ENCODE measurements at regions not wholly inside any gene's neighbourhood (a gene's known extent, or its start where the extent isn't known, plus 50 kb on each side); places are given as distances from the start of the nearest gene placed in this dataset.
"Not testable (repeated sequence)": the region's sequence is repeated elsewhere in the genome, so short reads cannot be mapped to it uniquely, and the experiment has no call there.

- Histone ChIP-seq H3K27me3 (ENCODE audit: control insufficient read depth in 2 of 2, insufficient read depth in 1 of 2, low read length in 1 of 2) (no peaks in the 10 kb centered on the region), H3K9me3 (ENCODE audit: control insufficient read depth in 2 of 2, insufficient read depth in 1 of 2, low read length in 1 of 2) (no peaks in the 10 kb centered on the region), H3K4me3 (ENCODE audit: low read length in 2 of 2) (no peak overlapping the region), H3K4me1 (ENCODE audit: control insufficient read depth in 2 of 2, insufficient read depth in 2 of 2, low read length in 2 of 2) (no peaks in the 10 kb centered on the region), H3K36me3 (ENCODE audit: control insufficient read depth in 2 of 2, insufficient read depth in 2 of 2, low read length in 1 of 2) (no peaks in the 10 kb centered on the region), H3K27ac (ENCODE audit: low read depth in 1 of 2, low read length in 1 of 2) (no peak overlapping the region)
- DNase-seq (ENCODE audit: low read depth in 6 of 9, low spot score in 9 of 9), result no peak
Measured at GRCh38 chr2:104965900-104966299, 72.0 kb upstream of the MRPS9 start.

GRCh38 chr2:104969564-104969963 lies 68.3 kb upstream of the MRPS9 start:
- DNase-seq (ENCODE audit: low read depth in 6 of 9, low spot score in 9 of 9), result no peak
- Histone ChIP-seq H3K4me1 (ENCODE audit: control insufficient read depth in 2 of 2, insufficient read depth in 2 of 2, low read length in 2 of 2) (no peaks in the 10 kb centered on the region), H3K36me3 (ENCODE audit: control insufficient read depth in 2 of 2, insufficient read depth in 2 of 2, low read length in 1 of 2) (no peaks in the 10 kb centered on the region), H3K27ac (ENCODE audit: low read depth in 1 of 2, low read length in 1 of 2) (no peak overlapping the region), H3K27me3 (ENCODE audit: control insufficient read depth in 2 of 2, insufficient read depth in 1 of 2, low read length in 1 of 2) (no peaks in the 10 kb centered on the region), H3K9me3 (ENCODE audit: control insufficient read depth in 2 of 2, insufficient read depth in 1 of 2, low read length in 1 of 2) (no peaks in the 10 kb centered on the region), H3K4me3 (ENCODE audit: low read length in 2 of 2) (no peak overlapping the region)
- 19% methylated on average over 3 of the region's 3 CpGs for WGBS

GRCh38 chr2:104975371-104975770 lies 62.5 kb upstream of the MRPS9 start:
- no peaks in the 10 kb centered on the region for H3K27me3 ChIP-seq (ENCODE audit: control insufficient read depth in 2 of 2, insufficient read depth in 1 of 2, low read length in 1 of 2)
- DNase-seq (ENCODE audit: low read depth in 6 of 9, low spot score in 9 of 9), result no peak
- 80% methylated on average over 3 of the region's 3 CpGs for WGBS
- H3K4me3 ChIP-seq (ENCODE audit: low read length in 2 of 2), result no peak overlapping the region
- H3K9me3 ChIP-seq (ENCODE audit: control insufficient read depth in 2 of 2, insufficient read depth in 1 of 2, low read length in 1 of 2), result no peaks in the 10 kb centered on the region
- H3K27ac ChIP-seq (ENCODE audit: low read depth in 1 of 2, low read length in 1 of 2), result no peak overlapping the region
- H3K4me1 ChIP-seq (ENCODE audit: control insufficient read depth in 2 of 2, insufficient read depth in 2 of 2, low read length in 2 of 2), result peaks cover 4 to 8% of the 10 kb centered on the region in 2 donors
- no peaks in the 10 kb centered on the region for H3K36me3 ChIP-seq (ENCODE audit: control insufficient read depth in 2 of 2, insufficient read depth in 2 of 2, low read length in 1 of 2)

- H3K27me3 ChIP-seq (ENCODE audit: control insufficient read depth in 2 of 2, insufficient read depth in 1 of 2, low read length in 1 of 2), result no peaks in the 10 kb centered on the region
- no peak for DNase-seq (ENCODE audit: low read depth in 6 of 9, low spot score in 9 of 9)
- H3K36me3 ChIP-seq (ENCODE audit: control insufficient read depth in 2 of 2, insufficient read depth in 2 of 2, low read length in 1 of 2), result no peaks in the 10 kb centered on the region
- H3K9me3 ChIP-seq (ENCODE audit: control insufficient read depth in 2 of 2, insufficient read depth in 1 of 2, low read length in 1 of 2), result no peaks in the 10 kb centered on the region
- no peak overlapping the region for H3K27ac ChIP-seq (ENCODE audit: low read depth in 1 of 2, low read length in 1 of 2)
- 58% methylated on average over 3 of the region's 3 CpGs for WGBS
- H3K4me3 ChIP-seq (ENCODE audit: low read length in 2 of 2), result no peak overlapping the region
- peaks cover 4 to 8% of the 10 kb centered on the region in 2 donors for H3K4me1 ChIP-seq (ENCODE audit: control insufficient read depth in 2 of 2, insufficient read depth in 2 of 2, low read length in 2 of 2)
Measured at GRCh38 chr2:104975851-104976250, 62.0 kb upstream of the MRPS9 start.

GRCh38 chr2:104976603-104977120 lies 61.2 kb upstream of the MRPS9 start:
- H3K27me3 ChIP-seq (ENCODE audit: control insufficient read depth in 2 of 2, insufficient read depth in 1 of 2, low read length in 1 of 2), result no peaks in the 10 kb centered on the region
- peaks cover 4 to 8% of the 10 kb centered on the region in 2 donors for H3K4me1 ChIP-seq (ENCODE audit: control insufficient read depth in 2 of 2, insufficient read depth in 2 of 2, low read length in 2 of 2)
- peak overlapping the region in 1 of 2 donors; percentile 37 for H3K27ac ChIP-seq (ENCODE audit: low read depth in 1 of 2, low read length in 1 of 2)
- peak; percentile 3 to 69 (median 23) for DNase-seq (ENCODE audit: low read depth in 6 of 9, low spot score in 9 of 9)
- no peaks in the 10 kb centered on the region for H3K9me3 ChIP-seq (ENCODE audit: control insufficient read depth in 2 of 2, insufficient read depth in 1 of 2, low read length in 1 of 2)
- H3K4me3 ChIP-seq (ENCODE audit: low read length in 2 of 2), result peak overlapping the region in 1 of 2 donors; percentile 10
- no peaks in the 10 kb centered on the region for H3K36me3 ChIP-seq (ENCODE audit: control insufficient read depth in 2 of 2, insufficient read depth in 2 of 2, low read length in 1 of 2)
- WGBS, result 13% methylated on average over 4 of the region's 4 CpGs

GRCh38 chr2:104977958-104978357 lies 59.9 kb upstream of the MRPS9 start:
- Histone ChIP-seq H3K4me1 (ENCODE audit: control insufficient read depth in 2 of 2, insufficient read depth in 2 of 2, low read length in 2 of 2) (peaks cover 4 to 8% of the 10 kb centered on the region in 2 donors), H3K4me3 (ENCODE audit: low read length in 2 of 2) (no peak overlapping the region), H3K27ac (ENCODE audit: low read depth in 1 of 2, low read length in 1 of 2) (no peak overlapping the region), H3K36me3 (ENCODE audit: control insufficient read depth in 2 of 2, insufficient read depth in 2 of 2, low read length in 1 of 2) (no peaks in the 10 kb centered on the region), H3K9me3 (ENCODE audit: control insufficient read depth in 2 of 2, insufficient read depth in 1 of 2, low read length in 1 of 2) (no peaks in the 10 kb centered on the region), H3K27me3 (ENCODE audit: control insufficient read depth in 2 of 2, insufficient read depth in 1 of 2, low read length in 1 of 2) (no peaks in the 10 kb centered on the region)
- no peak for DNase-seq (ENCODE audit: low read depth in 6 of 9, low spot score in 9 of 9)
- WGBS, result 100% methylated on average over 1 of the region's 1 CpG

- not testable (repeated sequence) for H3K36me3 ChIP-seq (ENCODE audit: control insufficient read depth in 2 of 2, insufficient read depth in 2 of 2, low read length in 1 of 2); H3K4me3 ChIP-seq (ENCODE audit: low read length in 2 of 2); H3K27me3 ChIP-seq (ENCODE audit: control insufficient read depth in 2 of 2, insufficient read depth in 1 of 2, low read length in 1 of 2); H3K9me3 ChIP-seq (ENCODE audit: control insufficient read depth in 2 of 2, insufficient read depth in 1 of 2, low read length in 1 of 2); DNase-seq (ENCODE audit: low read depth in 6 of 9, low spot score in 9 of 9); H3K4me1 ChIP-seq (ENCODE audit: control insufficient read depth in 2 of 2, insufficient read depth in 2 of 2, low read length in 2 of 2); H3K27ac ChIP-seq (ENCODE audit: low read depth in 1 of 2, low read length in 1 of 2)
- 94% methylated on average over 6 of the region's 6 CpGs for WGBS
Measured at GRCh38 chr2:104979786-104980185, 58.1 kb upstream of the MRPS9 start.

GRCh38 chr2:104982111-104982510 lies 55.8 kb upstream of the MRPS9 start:
- no peak for DNase-seq (ENCODE audit: low read depth in 6 of 9, low spot score in 9 of 9)
- no peaks in the 10 kb centered on the region for H3K9me3 ChIP-seq (ENCODE audit: control insufficient read depth in 2 of 2, insufficient read depth in 1 of 2, low read length in 1 of 2)
- H3K27ac ChIP-seq (ENCODE audit: low read depth in 1 of 2, low read length in 1 of 2), result no peak overlapping the region
- peaks cover 0 to 3% of the 10 kb centered on the region in 2 donors for H3K4me1 ChIP-seq (ENCODE audit: control insufficient read depth in 2 of 2, insufficient read depth in 2 of 2, low read length in 2 of 2)
- WGBS, result 97% methylated on average over 7 of the region's 7 CpGs
- no peaks in the 10 kb centered on the region for H3K27me3 ChIP-seq (ENCODE audit: control insufficient read depth in 2 of 2, insufficient read depth in 1 of 2, low read length in 1 of 2)
- no peak overlapping the region for H3K4me3 ChIP-seq (ENCODE audit: low read length in 2 of 2)
- no peaks in the 10 kb centered on the region for H3K36me3 ChIP-seq (ENCODE audit: control insufficient read depth in 2 of 2, insufficient read depth in 2 of 2, low read length in 1 of 2)
